Neuronal stem cell (in vitro differentiated cells): ENCODE measurements at regions not wholly inside any gene's neighbourhood (a gene's known extent, or its start where the extent isn't known, plus 50 kb on each side); places are given as distances from the start of the nearest gene placed in this dataset.
A peak's percentile ranks its signal among the peaks of the same experiment; 100 is the strongest.
"Not testable (repeated sequence)": the region's sequence is repeated elsewhere in the genome, so short reads cannot be mapped to it uniquely, and the experiment has no call there.

ENCODE experiments used
- DNase-seq: peaks from one replicate; pipeline ENCODE4 v3.0.0-alpha.2; 2013; ENCODE audit warnings: low spot score
- H2AFZ ChIP-seq: one replicate; pipeline ENCODE4 v1.6.1; 2013; ENCODE audit warnings: mild to moderate bottlenecking, low read length, inconsistent platforms
- H2AK5ac ChIP-seq: 2 replicates; pipeline ENCODE4 v1.6.1; 2013; ENCODE audit warnings: low read depth, mild to moderate bottlenecking, inconsistent platforms, low read length, moderate library complexity, mixed read lengths
- H2BK120ac ChIP-seq: 2 replicates; pipeline ENCODE4 v1.6.1; 2013; ENCODE audit warnings: low read depth, mild to moderate bottlenecking, inconsistent platforms, low read length, moderate library complexity, mixed read lengths
- H2BK12ac ChIP-seq: one replicate; pipeline ENCODE4 v1.6.1; 2013; ENCODE audit warnings: low read length, inconsistent platforms
- H2BK15ac ChIP-seq: 2 replicates; pipeline ENCODE4 v1.6.1; 2013; ENCODE audit warnings: mild to moderate bottlenecking, low read length, inconsistent platforms, mixed read lengths
- H2BK5ac ChIP-seq: one replicate; pipeline ENCODE4 v1.6.1; 2013; ENCODE audit warnings: inconsistent platforms, mild to moderate bottlenecking, low read length, moderate library complexity
- H3K14ac ChIP-seq: one replicate; pipeline ENCODE4 v1.6.1; 2013; ENCODE audit warnings: low read length, inconsistent platforms
- H3K18ac ChIP-seq: 2 replicates; pipeline ENCODE4 v1.6.1; 2013; ENCODE audit warnings: low read length, inconsistent platforms
- H3K23ac ChIP-seq: 2 replicates; pipeline ENCODE4 v1.6.1; 2013; ENCODE audit warnings: low read depth, mild to moderate bottlenecking, mixed read lengths, low read length, inconsistent platforms; ENCODE audit not compliant: poor library complexity
- H3K27ac ChIP-seq: replicated peaks from 3 replicates; pipeline ENCODE4 v1.5.1; 2013; ENCODE audit warnings: low read length, inconsistent platforms
- H3K27me3 ChIP-seq, 3 experiments: 2 replicates each; pipeline ENCODE4 v1.6.1; 2013; ENCODE audit warnings: low read length in 3 of 3, mild to moderate bottlenecking in 2 of 3, inconsistent platforms in 1 of 3, low read depth in 1 of 3, mixed read lengths in 1 of 3, moderate library complexity in 1 of 3; ENCODE audit not compliant: control insufficient read depth in 3 of 3, insufficient read depth in 3 of 3
- H3K36me3 ChIP-seq, 2 donors: replicated peaks in 1 of 2; 2 replicates each; pipeline ENCODE4 v1.6.1; 2013; ENCODE audit warnings: low read length in 2 of 2; ENCODE audit not compliant: control insufficient read depth in 2 of 2, insufficient read depth in 2 of 2
- H3K4ac ChIP-seq: 2 replicates; pipeline ENCODE4 v1.6.1; 2013; ENCODE audit warnings: inconsistent platforms, mild to moderate bottlenecking, low read length, moderate library complexity
- H3K4me1 ChIP-seq, 2 donors: 1 replicate in 1 of 2; 2 replicates in 1 of 2; pipeline ENCODE4 v1.6.1; 2013; ENCODE audit warnings: low read length in 2 of 2, low read depth in 1 of 2; ENCODE audit not compliant: control insufficient read depth in 2 of 2, insufficient read depth in 1 of 2
- H3K4me2 ChIP-seq: one replicate; pipeline ENCODE4 v1.6.1; 2013; ENCODE audit warnings: mild to moderate bottlenecking, low read length, inconsistent platforms; ENCODE audit not compliant: insufficient read depth, poor library complexity, severe bottlenecking
- H3K4me3 ChIP-seq, 2 donors: 2 replicates each; pipeline ENCODE4 v1.5.1; 2013; ENCODE audit warnings: low read length in 2 of 2, mild to moderate bottlenecking in 2 of 2, inconsistent platforms in 1 of 2, moderate library complexity in 1 of 2
- H3K79me1 ChIP-seq: one replicate; pipeline ENCODE4 v1.6.1; 2013; ENCODE audit warnings: low read depth, mild to moderate bottlenecking, inconsistent platforms, low read length, moderate library complexity
- H3K9ac ChIP-seq: one replicate; pipeline ENCODE4 v1.6.1; 2013; ENCODE audit warnings: mild to moderate bottlenecking, low read depth, low read length, inconsistent platforms; ENCODE audit not compliant: poor library complexity
- H3K9me3 ChIP-seq, 2 donors: replicated peaks in 1 of 2; 2 replicates each; pipeline versions ENCODE3 to v1.6.1; 2013; ENCODE audit warnings: low read length in 2 of 2, mild to moderate bottlenecking in 2 of 2, inconsistent platforms in 1 of 2, low read depth in 1 of 2, mixed read lengths in 1 of 2, moderate library complexity in 1 of 2; ENCODE audit not compliant: control insufficient read depth in 2 of 2, insufficient read depth in 1 of 2
- H4K8ac ChIP-seq: one replicate; pipeline ENCODE4 v1.6.1; 2013; ENCODE audit warnings: low read depth, mild to moderate bottlenecking, inconsistent platforms, low read length, moderate library complexity
- H4K91ac ChIP-seq: one replicate; pipeline ENCODE4 v1.6.1; 2013; ENCODE audit warnings: low read length, low read depth, mild to moderate bottlenecking, inconsistent platforms; ENCODE audit not compliant: poor library complexity
- WGBS, 2 donors: extraction: QIAGEN DNeasy Blood & Tissue Kit; methylation state at CpG; one replicate each; pipeline ENCODE4 v1.1.7; 2013; ENCODE audit warnings: missing lambda C conversion rate in 2 of 2, mixed read lengths in 1 of 2; ENCODE audit not compliant: insufficient read length in 2 of 2, insufficient replicate concordance in 1 of 2; ENCODE audit errors: extremely low coverage in 2 of 2; 5-methylcytosine and 5-hydroxymethylcytosine counted together

DNA sequence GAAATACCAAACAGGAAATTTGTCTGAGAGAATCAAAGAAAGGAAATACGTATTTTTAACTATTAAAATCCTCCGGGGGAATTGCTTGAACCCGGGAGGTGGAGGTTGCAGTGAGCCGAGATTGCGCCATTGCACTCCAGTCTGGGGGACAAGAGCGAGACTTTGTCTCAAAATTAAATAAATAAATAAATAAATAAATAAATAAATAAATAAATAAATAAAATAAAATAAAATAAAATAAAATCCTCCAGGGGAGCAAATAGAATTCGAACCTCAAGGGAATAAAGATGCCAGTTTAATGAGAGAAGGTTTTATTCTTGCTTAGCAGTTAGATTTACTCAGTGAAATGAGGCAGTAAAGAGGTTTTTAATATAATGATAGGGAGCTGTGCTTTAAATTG, 482.4 kb upstream of the CNTN5 start:
- not testable (repeated sequence) for H3K4me3 ChIP-seq, H2BK5ac ChIP-seq, H3K27me3 ChIP-seq, H3K18ac ChIP-seq, DNase-seq, H2BK120ac ChIP-seq, H2BK12ac ChIP-seq, H3K4ac ChIP-seq, H3K4me1 ChIP-seq, H2AK5ac ChIP-seq, H3K23ac ChIP-seq, H3K14ac ChIP-seq, H2AFZ ChIP-seq, H3K9ac ChIP-seq, H3K27ac ChIP-seq, H3K79me1 ChIP-seq, H4K91ac ChIP-seq, H3K4me2 ChIP-seq, H4K8ac ChIP-seq, H2BK15ac ChIP-seq, H3K36me3 ChIP-seq, H3K9me3 ChIP-seq
- WGBS, 2 donors, result no CpG with 5 or more reads among the region's 7 CpGs

DNA sequence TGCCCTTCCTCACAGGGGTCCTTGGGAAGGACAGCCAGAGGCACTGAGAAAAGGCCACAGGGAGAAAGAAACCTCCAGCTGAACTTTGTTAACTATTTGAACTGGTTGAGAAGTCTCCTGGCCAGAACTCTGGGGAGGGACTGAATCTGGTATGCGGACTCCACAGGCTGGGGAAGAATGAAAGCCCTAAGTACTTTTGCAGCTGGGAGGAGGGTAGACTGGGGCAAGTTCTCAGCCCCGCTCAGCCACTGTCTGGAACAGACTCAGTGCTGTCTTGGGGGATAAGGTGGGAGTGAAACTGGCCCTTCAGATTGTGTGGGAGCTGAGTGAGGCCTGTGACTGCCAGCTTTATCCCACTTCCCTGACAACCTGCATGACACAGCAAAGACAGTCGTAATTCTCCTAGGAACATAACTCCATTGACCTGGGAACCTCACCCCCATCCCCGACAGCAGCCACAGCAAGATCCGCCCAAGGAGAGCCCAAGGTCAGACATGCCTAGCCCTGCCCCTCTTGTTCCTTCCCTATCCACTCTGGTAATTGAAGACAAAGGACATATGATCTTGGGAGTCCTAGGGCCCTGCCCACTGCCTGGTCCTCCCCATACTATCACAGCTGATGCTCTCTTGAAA, 475.1 kb upstream of the CNTN5 start:
- no peak overlapping the region for H2BK15ac ChIP-seq
- no peak overlapping the region for H3K4me2 ChIP-seq
- DNase-seq, result no peak
- H3K4ac ChIP-seq, result no peak overlapping the region
- H3K18ac ChIP-seq, result peak overlapping the region; percentile 13
- H3K23ac ChIP-seq, result no peak overlapping the region
- H2BK12ac ChIP-seq, result no peak overlapping the region
- H3K9ac ChIP-seq, result no peak overlapping the region
- no peaks in the 10 kb centered on the region for H3K4me1 ChIP-seq
- no peak overlapping the region for H4K91ac ChIP-seq
- no peak overlapping the region for H3K14ac ChIP-seq
- no peaks in the 10 kb centered on the region for H3K79me1 ChIP-seq
- H3K9me3 ChIP-seq, result no peaks in the 10 kb centered on the region
- WGBS, 2 donors, result no CpG with 5 or more reads among the region's 5 CpGs
- H3K27ac ChIP-seq, result no peak overlapping the region
- no peak overlapping the region for H2AFZ ChIP-seq
- no peak overlapping the region for H2AK5ac ChIP-seq
- H3K27me3 ChIP-seq, result no peaks in the 10 kb centered on the region
- H2BK120ac ChIP-seq, result no peak overlapping the region
- H3K4me3 ChIP-seq, result no peak overlapping the region
- H2BK5ac ChIP-seq, result no peak overlapping the region
- no peak overlapping the region for H4K8ac ChIP-seq
- H3K36me3 ChIP-seq, result peaks cover 0 to 2% of the 10 kb centered on the region in 2 donors

DNA sequence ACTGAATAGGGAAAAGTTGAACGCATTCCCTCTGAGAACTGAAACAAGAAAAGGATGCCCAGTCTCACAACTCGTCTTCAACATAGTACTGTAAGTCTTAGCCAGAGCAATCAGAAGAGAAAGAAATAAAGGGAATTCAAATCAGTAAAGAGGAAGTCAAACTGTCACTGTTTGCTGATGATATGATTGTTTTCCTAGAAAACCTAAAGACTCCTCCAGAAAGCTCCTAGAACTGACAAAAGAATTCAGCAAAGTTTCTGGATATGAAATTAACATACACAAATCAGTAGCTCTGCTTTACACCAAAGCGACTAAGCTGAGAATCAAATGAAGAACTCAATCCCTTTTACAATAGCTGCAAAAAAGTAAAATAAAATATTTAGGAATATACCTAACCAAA, 471.2 kb upstream of the CNTN5 start:
- no peak overlapping the region for H2BK5ac ChIP-seq
- H2AK5ac ChIP-seq, result no peak overlapping the region
- H3K14ac ChIP-seq, result no peak overlapping the region
- no peak overlapping the region for H4K8ac ChIP-seq
- no peak overlapping the region for H3K18ac ChIP-seq
- H3K23ac ChIP-seq, result no peak overlapping the region
- no peaks in the 10 kb centered on the region for H3K4me1 ChIP-seq
- no peak overlapping the region for H2BK15ac ChIP-seq
- H3K79me1 ChIP-seq, result no peaks in the 10 kb centered on the region
- WGBS, 2 donors, result no CpG with 5 or more reads among the region's 3 CpGs
- no peak overlapping the region for H3K27ac ChIP-seq
- H3K9me3 ChIP-seq, result no peaks in the 10 kb centered on the region
- no peak overlapping the region for H3K9ac ChIP-seq
- no peaks in the 10 kb centered on the region for H3K27me3 ChIP-seq
- H4K91ac ChIP-seq, result no peak overlapping the region
- no peak overlapping the region for H3K4me2 ChIP-seq
- H2BK12ac ChIP-seq, result no peak overlapping the region
- H2AFZ ChIP-seq, result no peak overlapping the region
- no peak overlapping the region for H3K4ac ChIP-seq
- no peak overlapping the region for H3K4me3 ChIP-seq
- no peak for DNase-seq
- no peak overlapping the region for H2BK120ac ChIP-seq
- peaks cover 0 to 2% of the 10 kb centered on the region in 2 donors for H3K36me3 ChIP-seq

DNA sequence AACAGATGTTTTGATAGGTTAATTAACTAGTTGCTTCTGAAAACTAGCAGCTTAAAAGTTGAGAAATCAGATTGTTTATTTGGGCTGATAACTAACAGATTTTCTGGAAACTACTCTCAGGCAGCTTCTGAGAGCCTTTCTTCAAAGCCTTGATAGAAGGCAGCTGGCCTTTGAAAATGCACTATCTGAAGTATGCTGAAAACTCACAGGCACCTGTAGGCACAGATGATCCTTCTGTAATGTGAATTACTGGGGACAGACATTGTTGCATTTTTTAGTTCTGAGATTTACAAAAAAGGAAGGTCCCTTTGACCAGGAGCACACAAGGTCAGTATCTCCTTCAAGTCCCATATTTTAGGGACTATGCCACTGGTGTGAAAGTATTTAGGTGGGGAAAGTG, 460.8 kb upstream of the CNTN5 start:
- H2BK12ac ChIP-seq, result no peak overlapping the region
- H3K18ac ChIP-seq, result no peak overlapping the region
- no peak overlapping the region for H2AK5ac ChIP-seq
- no peak overlapping the region for H3K4me2 ChIP-seq
- no peak for DNase-seq
- no peak overlapping the region for H2BK5ac ChIP-seq
- H3K27ac ChIP-seq, result no peak overlapping the region
- H3K79me1 ChIP-seq, result no peaks in the 10 kb centered on the region
- H2BK15ac ChIP-seq, result no peak overlapping the region
- no peaks in the 10 kb centered on the region for H3K27me3 ChIP-seq
- H3K36me3 ChIP-seq, result no peaks in the 10 kb centered on the region
- H2BK120ac ChIP-seq, result no peak overlapping the region
- H3K4ac ChIP-seq, result no peak overlapping the region
- no peak overlapping the region for H4K91ac ChIP-seq
- H3K9me3 ChIP-seq, result no peaks in the 10 kb centered on the region
- H4K8ac ChIP-seq, result no peak overlapping the region
- H3K4me3 ChIP-seq, result no peak overlapping the region
- H3K9ac ChIP-seq, result no peak overlapping the region
- H3K14ac ChIP-seq, result no peak overlapping the region
- H3K23ac ChIP-seq, result no peak overlapping the region
- no peak overlapping the region for H2AFZ ChIP-seq
- no peaks in the 10 kb centered on the region for H3K4me1 ChIP-seq
